ENCODE measurements at regions not wholly inside any gene's neighbourhood (a gene's known extent, or its start where the extent isn't known, plus 50 kb on each side); places are given as distances from the start of the nearest gene placed in this dataset.

GRCh38 chr2:6694555-6694954 is 171.2 kb downstream of the CMPK2 start:
- TF ChIP-seq ZBTB21 (CRISPR knock-in tag; IDR thresholded peaks at IDR 0.05; ENCODE audit: borderline replicate concordance) (no peak), ETV6 (CRISPR knock-in tag; IDR thresholded peaks at IDR 0.05) (no peak), NFYB (CRISPR knock-in tag; conservative IDR thresholded peaks at IDR 0.05; ENCODE audit: low read depth) (no peak), ZMAT4 (CRISPR knock-in tag; IDR thresholded peaks at IDR 0.05) (no peak), CTCF (IDR thresholded peaks at IDR 0.05) (no peak), FOXK1 (CRISPR knock-in tag; IDR thresholded peaks at IDR 0.05) (no peak), ATF6 (CRISPR knock-in tag; IDR thresholded peaks at IDR 0.05) (no peak), PRRX2 (CRISPR knock-in tag; IDR thresholded peaks at IDR 0.05) (no peak)

Measured in WTC11 (cell line).